DOHH2 (cell line): ENCODE measurements at regions not wholly inside any gene's neighbourhood (a gene's known extent, or its start where the extent isn't known, plus 50 kb on each side); places are given as distances from the start of the nearest gene placed in this dataset.

ENCODE experiments used
- CTCF ChIP-seq: fragments of 200-600 bp; sonication (generic); IDR thresholded peaks from one replicate; pipeline ENCODE4 v1.5.1; 2014; ENCODE audit warnings: antibody characterized with exemption, mild to moderate bottlenecking, low read depth, low read length; ENCODE audit not compliant: poor library complexity, severe bottlenecking
- EZH2phosphoT487 ChIP-seq: fragments of 200-600 bp; sonication (generic); IDR thresholded peaks from 2 replicates; pipeline ENCODE4 v1.6.1; 2017; ENCODE audit warnings: borderline replicate concordance, mild to moderate bottlenecking, antibody characterized with exemption, low read length, moderate library complexity, mixed read lengths

- TF ChIP-seq CTCF (no peak), EZH2phosphoT487 (no peak)
These were observed 384.5 kb upstream of the MEIS1 start for GRCh38 chr2:66050392-66050791.
